Vagina (tissue), 2 donors: ENCODE measurements at regions not wholly inside any gene's neighbourhood (a gene's known extent, or its start where the extent isn't known, plus 50 kb on each side); places are given as distances from the start of the nearest gene placed in this dataset.

Source experiments
- DNase-seq, 2 donors: peaks; one replicate each; pipeline ENCODE4 v3.0.0-alpha.2; 2017; ENCODE audit errors: extremely low spot score in 2 of 2
- H3K27ac ChIP-seq: fragments of 200-600 bp; sonication (generic); one replicate; pipeline ENCODE4 v1.5.1; 2019
- H3K27me3 ChIP-seq: fragments of 200-600 bp; sonication (generic); one replicate; pipeline ENCODE4 v1.5.1; 2019
- H3K36me3 ChIP-seq, 2 donors: fragments of 200-600 bp; sonication (generic); one replicate each; pipeline ENCODE4 v1.5.1; 2017 to 2019
- H3K4me1 ChIP-seq: fragments of 200-600 bp; sonication (generic); one replicate; pipeline ENCODE4 v1.5.1; 2019
- H3K4me3 ChIP-seq, 2 donors: fragments of 200-600 bp; sonication (generic); 1 replicate in 1 of 2; 2 replicates in 1 of 2; pipeline ENCODE4 v1.5.1; 2016 to 2019
- H3K9me3 ChIP-seq: fragments of 200-600 bp; sonication (generic); one replicate; pipeline ENCODE4 v1.5.1; 2019
- CTCF ChIP-seq, 3 experiments: fragments of 450-650 bp in 2 of 3; fragments of 200-600 bp in 1 of 3; sonication (generic) in 1 of 3; IDR thresholded peaks; one replicate each; pipeline ENCODE4 v1.5.1; 2017 to 2019; ENCODE audit warnings: antibody characterized with exemption in 3 of 3, mild to moderate bottlenecking in 2 of 3, moderate library complexity in 2 of 3
- POLR2A ChIP-seq, 2 donors: fragments of 450-650 bp; IDR thresholded peaks; one replicate each; pipeline ENCODE4 v1.6.1; 2017; ENCODE audit warnings: antibody characterized with exemption in 2 of 2, mild to moderate bottlenecking in 2 of 2, moderate library complexity in 2 of 2
- POLR2AphosphoS5 ChIP-seq, 2 donors: sonication (generic); formaldehyde crosslinking; IDR thresholded peaks; one replicate each; pipeline ENCODE4 v1.9.0; 2017; ENCODE audit warnings: antibody characterized with exemption in 2 of 2, mild to moderate bottlenecking in 2 of 2, low read depth in 1 of 2; ENCODE audit not compliant: insufficient read depth in 1 of 2
- intact Hi-C: fragments of 100-400 bp; cut with DNase I; formaldehyde crosslinking; loops from one replicate; pipeline ENCODE4 v1.15.1; 2023

- H3K4me1 ChIP-seq: no peaks in the 10 kb centered on the region
- intact Hi-C loops: no loop called here
Measured at GRCh38 chr1:216932424-216932823, 209.2 kb upstream of the ESRRG start.

GRCh38 chr1:216929870-216930582 lies 206.8 kb upstream of the ESRRG start:
- H3K9me3 ChIP-seq: no peaks in the 10 kb centered on the region
- H3K27me3 ChIP-seq: no peaks in the 10 kb centered on the region
- H3K27ac ChIP-seq: no peak overlapping the region
- H3K4me1 ChIP-seq: no peaks in the 10 kb centered on the region
- intact Hi-C loops: no loop called here
- TF ChIP-seq POLR2A (IDR thresholded peaks at IDR 0.05) (no peak), CTCF (IDR thresholded peaks at IDR 0.05) (no peak), POLR2AphosphoS5 (IDR thresholded peaks at IDR 0.05; ENCODE audit: insufficient read depth in 1 of 2, low read depth in 1 of 2) (no peak)
- no peak for DNase-seq
- no peak overlapping the region for H3K4me3 ChIP-seq
- H3K36me3 ChIP-seq: no peaks in the 10 kb centered on the region

More at GRCh38 chr1:216932424-216932823, 209.2 kb upstream of the ESRRG start:
- Histone ChIP-seq H3K36me3 (no peaks in the 10 kb centered on the region), H3K9me3 (no peaks in the 10 kb centered on the region), H3K4me3 (no peak overlapping the region), H3K27me3 (no peaks in the 10 kb centered on the region), H3K27ac (no peak overlapping the region)
- TF ChIP-seq POLR2A (IDR thresholded peaks at IDR 0.05): no peak
- no peak for TF ChIP-seq CTCF (IDR thresholded peaks at IDR 0.05)
- no peak for DNase-seq

- TF ChIP-seq POLR2A (IDR thresholded peaks at IDR 0.05) (no peak), CTCF (IDR thresholded peaks at IDR 0.05) (no peak), POLR2AphosphoS5 (IDR thresholded peaks at IDR 0.05; ENCODE audit: insufficient read depth in 1 of 2, low read depth in 1 of 2) (no peak)
- intact Hi-C loops: no loop called here
Measured at GRCh38 chr1:216927633-216928032, 204.4 kb upstream of the ESRRG start.

GRCh38 chr1:216926720-216927510 lies 203.7 kb upstream of the ESRRG start:
- Histone ChIP-seq H3K27ac (no peak overlapping the region), H3K4me3 (no peak overlapping the region), H3K9me3 (no peaks in the 10 kb centered on the region), H3K36me3 (no peaks in the 10 kb centered on the region), H3K27me3 (no peaks in the 10 kb centered on the region), H3K4me1 (no peaks in the 10 kb centered on the region)
- intact Hi-C loops: no loop called here
- TF ChIP-seq POLR2A (IDR thresholded peaks at IDR 0.05): no peak
- TF ChIP-seq POLR2AphosphoS5 (IDR thresholded peaks at IDR 0.05; ENCODE audit: insufficient read depth in 1 of 2, low read depth in 1 of 2): no peak
- TF ChIP-seq CTCF (IDR thresholded peaks at IDR 0.05): no peak
- DNase-seq: no peak

More at GRCh38 chr1:216927633-216928032, 204.4 kb upstream of the ESRRG start:
- Histone ChIP-seq H3K27ac (no peak overlapping the region), H3K4me1 (no peaks in the 10 kb centered on the region), H3K4me3 (no peak overlapping the region), H3K27me3 (no peaks in the 10 kb centered on the region), H3K36me3 (no peaks in the 10 kb centered on the region), H3K9me3 (no peaks in the 10 kb centered on the region)
- DNase-seq: no peak
